ENCODE measurements at regions not wholly inside any gene's neighbourhood (a gene's known extent, or its start where the extent isn't known, plus 50 kb on each side); places are given as distances from the start of the nearest gene placed in this dataset.

GRCh38 chr15:86010891-86011290 lies 68.8 kb upstream of the AGBL1 start:
- Mint-ChIP-seq H3K36me3 (ENCODE audit: low read depth) (no peaks in the 10 kb centered on the region), H3K4me1 (no peaks in the 10 kb centered on the region), H3K27me3 (no peaks in the 10 kb centered on the region), H3K4me3 (no peak overlapping the region), H3K9me3 (no peaks in the 10 kb centered on the region), H3K27ac (no peak overlapping the region)
- ChIA-PET CTCF (no interaction called here), POLR2A (interaction anchor here (0.6 kb wide), 1 partner anchor 1041 kb away, joined by 3 read pairs; no protein-coding TSS in a partner anchor)
- no peak for DNase-seq

GRCh38 chr15:86014016-86014415 lies 65.7 kb upstream of the AGBL1 start:
- CTCF ChIA-PET = no interaction called here
- Mint-ChIP-seq H3K27ac (no peak overlapping the region), H3K4me1 (no peaks in the 10 kb centered on the region), H3K9me3 (no peaks in the 10 kb centered on the region), H3K36me3 (ENCODE audit: low read depth) (no peaks in the 10 kb centered on the region), H3K27me3 (no peaks in the 10 kb centered on the region), H3K4me3 (no peak overlapping the region)
- POLR2A ChIA-PET = no interaction called here
- DNase-seq = no peak

- Mint-ChIP-seq H3K9me3 (no peaks in the 10 kb centered on the region), H3K4me3 (no peak overlapping the region), H3K27ac (no peak overlapping the region), H3K27me3 (no peaks in the 10 kb centered on the region), H3K36me3 (ENCODE audit: low read depth) (no peaks in the 10 kb centered on the region), H3K4me1 (no peaks in the 10 kb centered on the region)
- DNase-seq = no peak
- ChIA-PET CTCF (no interaction called here), POLR2A (no interaction called here)
Measured at GRCh38 chr15:86016750-86017149, 62.9 kb upstream of the AGBL1 start.

- no peaks in the 10 kb centered on the region for H3K36me3 Mint-ChIP-seq (ENCODE audit: low read depth)
- H3K27ac Mint-ChIP-seq = no peak overlapping the region
- POLR2A ChIA-PET = no interaction called here
Measured at GRCh38 chr15:86018679-86019078, 61.0 kb upstream of the AGBL1 start.

GRCh38 chr15:86021281-86022264 lies 58.1 kb upstream of the AGBL1 start:
- POLR2A ChIA-PET = no interaction called here
- Mint-ChIP-seq H3K9me3 (no peaks in the 10 kb centered on the region), H3K4me1 (no peaks in the 10 kb centered on the region), H3K4me3 (no peak overlapping the region), H3K27ac (no peak overlapping the region), H3K27me3 (no peaks in the 10 kb centered on the region), H3K36me3 (ENCODE audit: low read depth) (no peaks in the 10 kb centered on the region)
- CTCF ChIA-PET = no interaction called here
- no peak for DNase-seq

More at GRCh38 chr15:86018679-86019078, 61.0 kb upstream of the AGBL1 start:
- H3K9me3 Mint-ChIP-seq = no peaks in the 10 kb centered on the region
- no peak overlapping the region for H3K4me3 Mint-ChIP-seq
- H3K27me3 Mint-ChIP-seq = no peaks in the 10 kb centered on the region
- no peak for DNase-seq
- no peaks in the 10 kb centered on the region for H3K4me1 Mint-ChIP-seq
- CTCF ChIA-PET = no interaction called here

- no peaks in the 10 kb centered on the region for H3K9me3 Mint-ChIP-seq
- POLR2A ChIA-PET = no interaction called here
- CTCF ChIA-PET = no interaction called here
- H3K4me1 Mint-ChIP-seq = no peaks in the 10 kb centered on the region
- no peaks in the 10 kb centered on the region for H3K36me3 Mint-ChIP-seq (ENCODE audit: low read depth)
- no peak for DNase-seq
- no peak overlapping the region for H3K27ac Mint-ChIP-seq
- H3K27me3 Mint-ChIP-seq = no peaks in the 10 kb centered on the region
- no peak overlapping the region for H3K4me3 Mint-ChIP-seq
Measured at GRCh38 chr15:86028961-86029360, 50.7 kb upstream of the AGBL1 start.

Data from activated CD4-positive, alpha-beta memory T cell treated with anti-CD3 and anti-CD28 coated beads, Interleukin-2, amount 10 ng/mL, durations not matched to agents 7 days and 5 days (primary cell).